ENCODE measurements at regions not wholly inside any gene's neighbourhood (a gene's known extent, or its start where the extent isn't known, plus 50 kb on each side); places are given as distances from the start of the nearest gene placed in this dataset.
A peak's percentile ranks its signal among the peaks of the same experiment; 100 is the strongest.

DNA sequence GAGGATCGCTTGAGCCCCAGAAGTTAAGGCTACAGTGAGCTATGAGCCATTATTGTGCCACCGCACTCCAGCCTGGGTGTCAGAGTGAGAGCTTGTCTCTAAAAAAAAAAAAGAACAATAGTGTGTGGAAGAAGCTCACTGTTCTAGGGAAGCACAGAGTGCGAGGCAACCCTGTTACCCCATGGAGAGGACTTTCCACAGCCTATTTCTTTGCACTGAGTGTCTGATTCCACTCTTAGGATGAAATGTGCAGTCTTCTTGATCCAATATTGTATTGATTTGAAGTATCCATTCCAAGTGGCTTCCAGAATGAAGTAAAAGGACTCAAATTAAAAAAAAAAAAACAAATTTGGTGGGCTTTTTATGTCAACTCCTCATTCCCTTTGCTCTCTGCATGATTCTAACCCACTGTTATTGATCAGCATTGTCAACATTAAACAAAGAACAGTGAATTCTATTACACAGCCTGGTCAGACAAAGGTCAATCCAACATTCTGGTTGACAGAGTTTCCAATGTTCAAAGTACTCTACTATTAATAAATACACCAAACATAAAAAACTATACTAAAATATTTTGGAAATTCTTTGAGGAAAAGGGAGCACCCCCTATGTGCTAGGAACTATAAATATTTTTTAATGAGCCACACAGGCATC, 150.2 kb upstream of the PTPRG start:
- in situ Hi-C loops (cut with HindIII; ENCODE audit: extremely low pct_ligation_motif_present, low pct_unique_long_range_greater_than_20kb) (no loop called here), intact Hi-C loops (cut with micrococcal nuclease; ENCODE audit: unreplicated experiment) (no loop called here)

DNA sequence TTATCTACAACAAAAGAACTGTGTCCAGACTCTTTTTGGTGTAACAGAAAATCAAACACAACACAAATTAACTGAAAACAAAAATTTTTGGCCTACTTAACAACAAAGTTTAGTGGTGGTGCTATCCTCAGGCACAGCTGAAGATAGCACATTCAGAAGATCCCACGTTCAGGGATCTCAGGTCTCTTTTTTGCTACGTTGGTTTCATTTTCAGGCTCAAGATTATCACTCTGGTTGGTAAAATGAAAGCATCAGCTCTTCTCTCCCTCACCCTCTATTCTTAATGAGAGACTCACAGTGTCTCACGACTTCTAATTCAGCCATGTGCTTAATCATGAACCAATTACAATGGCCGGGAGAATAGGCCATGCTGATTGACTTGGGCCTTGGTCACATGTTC, 146.9 kb upstream of the PTPRG start:
- Histone ChIP-seq H3K9me3 (ENCODE audit: low read length) (no peaks in the 10 kb centered on the region), H3K36me3 (replicated peaks in 1 of 2; ENCODE audit: control insufficient read depth in 1 of 2, insufficient read depth in 2 of 2, low read length in 2 of 2) (no peaks in the 10 kb centered on the region), H3K27me3 (ENCODE audit: control insufficient read depth in 1 of 2, insufficient read depth in 2 of 2, low read length in 2 of 2) (no peaks in the 10 kb centered on the region), H3K27ac (ENCODE audit: extremely low read length, insufficient read depth, low read length) (no peak overlapping the region), H3K9ac (ENCODE audit: insufficient read depth, low read depth, low read length) (no peak overlapping the region), H3K4me1 (ENCODE audit: insufficient read depth, low read length) (no peaks in the 10 kb centered on the region), H3K4me2 (ENCODE audit: low read depth, low read length) (no peak overlapping the region), H2AFZ (ENCODE audit: low read length) (no peak overlapping the region), H3K4me3 (replicated peaks in 1 of 3; ENCODE audit: insufficient read depth in 1 of 3, low read depth in 2 of 3, low read length in 3 of 3) (no peak overlapping the region), H3K79me2 (ENCODE audit: insufficient read depth, low read length) (no peaks in the 10 kb centered on the region), H4K20me1 (ENCODE audit: insufficient read depth, low read length) (no peaks in the 10 kb centered on the region)
- no peak for DNase-seq (ENCODE audit: low spot score)
- no TSS peak for BruUV-seq (replicated peaks)
- intact Hi-C loops (cut with micrococcal nuclease; ENCODE audit: unreplicated experiment) (no loop called here), in situ Hi-C loops (cut with HindIII; ENCODE audit: extremely low pct_ligation_motif_present, low pct_unique_long_range_greater_than_20kb) (no loop called here)
- ATAC-seq = no peak
- CTCF ChIA-PET (ENCODE audit: low intra/inter-chr PET ratio, low total read pairs) = no interaction called here
- POLR2A ChIA-PET = no interaction called here
- no peak for FAIRE-seq
- 33% methylated on average over 4 of the region's 4 CpGs for WGBS (ENCODE audit: low lambda C conversion rate)
- TF ChIP-seq, protein P1, sequence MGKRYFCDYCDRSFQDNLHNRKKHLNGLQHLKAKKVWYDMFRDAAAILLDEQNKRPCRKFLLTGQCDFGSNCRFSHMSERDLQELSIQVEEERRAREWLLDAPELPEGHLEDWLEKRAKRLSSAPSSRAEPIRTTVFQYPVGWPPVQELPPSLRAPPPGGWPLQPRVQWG (CRISPR knock-in tag; IDR thresholded peaks at IDR 0.05; ENCODE audit: borderline replicate concordance, low read depth) = no peak
- TF ChIP-seq ZNF496 (CRISPR knock-in tag; IDR thresholded peaks at IDR 0.05; ENCODE audit: insufficient replicate concordance) (no peak), CREM (IDR thresholded peaks at IDR 0.05) (no peak), CREM (CRISPR knock-in tag; IDR thresholded peaks at IDR 0.05) (no peak), MED1 (CRISPR knock-in tag; IDR thresholded peaks at IDR 0.05) (no peak), PCBP2 (optimal IDR thresholded peaks at IDR 0.05; ENCODE audit: low read depth, low read length, poor library complexity, severe bottlenecking) (no peak), CHD4 (IDR thresholded peaks at IDR 0.05; ENCODE audit: borderline replicate concordance, low read length) (no peak)
- TF ChIP-seq, protein P2, sequence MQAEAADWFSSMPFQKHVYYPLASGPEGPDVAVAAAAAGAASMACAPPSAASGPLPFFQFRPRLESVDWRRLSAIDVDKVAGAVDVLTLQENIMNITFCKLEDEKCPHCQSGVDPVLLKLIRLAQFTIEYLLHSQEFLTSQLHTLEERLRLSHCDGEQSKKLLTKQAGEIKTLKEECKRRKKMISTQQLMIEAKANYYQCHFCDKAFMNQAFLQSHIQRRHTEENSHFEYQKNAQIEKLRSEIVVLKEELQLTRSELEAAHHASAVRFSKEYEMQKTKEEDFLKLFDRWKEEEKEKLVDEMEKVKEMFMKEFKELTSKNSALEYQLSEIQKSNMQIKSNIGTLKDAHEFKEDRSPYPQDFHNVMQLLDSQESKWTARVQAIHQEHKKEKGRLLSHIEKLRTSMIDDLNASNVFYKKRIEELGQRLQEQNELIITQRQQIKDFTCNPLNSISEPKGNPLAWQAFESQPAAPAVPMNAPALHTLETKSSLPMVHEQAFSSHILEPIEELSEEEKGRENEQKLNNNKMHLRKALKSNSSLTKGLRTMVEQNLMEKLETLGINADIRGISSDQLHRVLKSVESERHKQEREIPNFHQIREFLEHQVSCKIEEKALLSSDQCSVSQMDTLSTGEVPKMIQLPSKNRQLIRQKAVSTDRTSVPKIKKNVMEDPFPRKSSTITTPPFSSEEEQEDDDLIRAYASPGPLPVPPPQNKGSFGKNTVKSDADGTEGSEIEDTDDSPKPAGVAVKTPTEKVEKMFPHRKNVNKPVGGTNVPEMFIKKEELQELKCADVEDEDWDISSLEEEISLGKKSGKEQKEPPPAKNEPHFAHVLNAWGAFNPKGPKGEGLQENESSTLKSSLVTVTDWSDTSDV (CRISPR knock-in tag; IDR thresholded peaks at IDR 0.05) = no peak
- TF ChIP-seq, protein P3, sequence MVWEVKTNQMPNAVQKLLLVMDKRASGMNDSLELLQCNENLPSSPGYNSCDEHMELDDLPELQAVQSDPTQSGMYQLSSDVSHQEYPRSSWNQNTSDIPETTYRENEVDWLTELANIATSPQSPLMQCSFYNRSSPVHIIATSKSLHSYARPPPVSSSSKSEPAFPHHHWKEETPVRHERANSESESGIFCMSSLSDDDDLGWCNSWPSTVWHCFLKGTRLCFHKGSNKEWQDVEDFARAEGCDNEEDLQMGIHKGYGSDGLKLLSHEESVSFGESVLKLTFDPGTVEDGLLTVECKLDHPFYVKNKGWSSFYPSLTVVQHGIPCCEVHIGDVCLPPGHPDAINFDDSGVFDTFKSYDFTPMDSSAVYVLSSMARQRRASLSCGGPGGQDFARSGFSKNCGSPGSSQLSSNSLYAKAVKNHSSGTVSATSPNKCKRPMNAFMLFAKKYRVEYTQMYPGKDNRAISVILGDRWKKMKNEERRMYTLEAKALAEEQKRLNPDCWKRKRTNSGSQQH (CRISPR knock-in tag; IDR thresholded peaks at IDR 0.05; ENCODE audit: low read depth) = no peak

More for the DNA sequence above, 150.2 kb upstream of the PTPRG start:
- ATAC-seq = peak; percentile 53; the same call in 2 of the 3 replicates
- H3K27ac ChIP-seq (ENCODE audit: extremely low read length, insufficient read depth, low read length) = no peak overlapping the region
- H3K4me1 ChIP-seq (ENCODE audit: insufficient read depth, low read length) = no peaks in the 10 kb centered on the region
- BruUV-seq (replicated peaks) = no TSS peak
- no peak for FAIRE-seq
- no peak for DNase-seq (ENCODE audit: low spot score)
- no peaks in the 10 kb centered on the region for H3K9me3 ChIP-seq (ENCODE audit: low read length)
- no peak overlapping the region for H2AFZ ChIP-seq (ENCODE audit: low read length)
- no peak overlapping the region for H3K4me2 ChIP-seq (ENCODE audit: low read depth, low read length)
- POLR2A ChIA-PET = no interaction called here
- no peaks in the 10 kb centered on the region for H3K36me3 ChIP-seq (replicated peaks in 1 of 2; ENCODE audit: control insufficient read depth in 1 of 2, insufficient read depth in 2 of 2, low read length in 2 of 2)
- CTCF ChIA-PET (ENCODE audit: low intra/inter-chr PET ratio, low total read pairs) = no interaction called here
- no peak overlapping the region for H3K9ac ChIP-seq (ENCODE audit: insufficient read depth, low read depth, low read length)
- no peaks in the 10 kb centered on the region for H4K20me1 ChIP-seq (ENCODE audit: insufficient read depth, low read length)
- H3K4me3 ChIP-seq (replicated peaks in 1 of 3; ENCODE audit: insufficient read depth in 1 of 3, low read depth in 2 of 3, low read length in 3 of 3) = no peak overlapping the region
- H3K79me2 ChIP-seq (ENCODE audit: insufficient read depth, low read length) = no peaks in the 10 kb centered on the region
- WGBS (ENCODE audit: low lambda C conversion rate) = 52% methylated on average over 3 of the region's 3 CpGs
- H3K27me3 ChIP-seq (ENCODE audit: control insufficient read depth in 1 of 2, insufficient read depth in 2 of 2, low read length in 2 of 2) = no peaks in the 10 kb centered on the region
- TF ChIP-seq, protein P4, sequence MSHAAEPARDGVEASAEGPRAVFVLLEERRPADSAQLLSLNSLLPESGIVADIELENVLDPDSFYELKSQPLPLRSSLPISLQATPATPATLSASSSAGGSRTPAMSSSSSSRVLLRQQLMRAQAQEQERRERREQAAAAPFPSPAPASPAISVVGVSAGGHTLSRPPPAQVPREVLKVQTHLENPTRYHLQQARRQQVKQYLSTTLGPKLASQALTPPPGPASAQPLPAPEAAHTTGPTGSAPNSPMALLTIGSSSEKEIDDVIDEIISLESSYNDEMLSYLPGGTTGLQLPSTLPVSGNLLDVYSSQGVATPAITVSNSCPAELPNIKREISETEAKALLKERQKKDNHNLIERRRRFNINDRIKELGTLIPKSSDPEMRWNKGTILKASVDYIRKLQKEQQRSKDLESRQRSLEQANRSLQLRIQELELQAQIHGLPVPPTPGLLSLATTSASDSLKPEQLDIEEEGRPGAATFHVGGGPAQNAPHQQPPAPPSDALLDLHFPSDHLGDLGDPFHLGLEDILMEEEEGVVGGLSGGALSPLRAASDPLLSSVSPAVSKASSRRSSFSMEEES (CRISPR knock-in tag; IDR thresholded peaks at IDR 0.05) = no peak
- TF ChIP-seq PTBP1 (IDR thresholded peaks at IDR 0.05; ENCODE audit: low read depth, low read length, poor library complexity, severe bottlenecking) = no peak
- no peak for TF ChIP-seq KDM3A (CRISPR knock-in tag; IDR thresholded peaks at IDR 0.05; ENCODE audit: low read depth)
- no peak for TF ChIP-seq ZNF891 (CRISPR knock-in tag; IDR thresholded peaks at IDR 0.05)
